Smooth muscle cell (in vitro differentiated cells): ENCODE measurements at regions not wholly inside any gene's neighbourhood (a gene's known extent, or its start where the extent isn't known, plus 50 kb on each side); places are given as distances from the start of the nearest gene placed in this dataset.

Experiments used
- DNase-seq: peaks from one replicate; lab custom pipeline; 2025; ENCODE audit not compliant: unreplicated experiment; lab: John Stamatoyannopoulos, UW
- H2AFZ ChIP-seq: fragments of 200-600 bp; sonication (generic); 2 replicates; pipeline ENCODE4 v1.6.0; 2016; ENCODE audit warnings: antibody characterized with exemption, low read depth, mild to moderate bottlenecking
- H3F3A ChIP-seq: fragments of 200-600 bp; sonication (generic); 2 replicates; pipeline ENCODE4 v1.6.0; 2017; ENCODE audit warnings: antibody characterized with exemption, low read depth
- H3K27ac ChIP-seq: fragments of 200-600 bp; sonication (generic); 2 replicates; pipeline ENCODE4 v1.5.1; 2016; ENCODE audit warnings: low read depth, mild to moderate bottlenecking
- H3K27me3 ChIP-seq: fragments of 200-600 bp; sonication (generic); 2 replicates; pipeline ENCODE4 v1.6.1; 2016; ENCODE audit warnings: low read depth, mild to moderate bottlenecking
- H3K36me3 ChIP-seq: fragments of 200-600 bp; sonication (generic); 2 replicates; pipeline ENCODE4 v1.5.1; 2016; ENCODE audit warnings: low read depth
- H3K4me1 ChIP-seq: fragments of 200-600 bp; sonication (generic); 2 replicates; pipeline ENCODE4 v1.5.1; 2016; ENCODE audit warnings: low read depth
- H3K4me2 ChIP-seq: fragments of 200-600 bp; sonication (generic); 2 replicates; pipeline ENCODE4 v1.6.0; 2016; ENCODE audit warnings: mild to moderate bottlenecking
- H3K4me3 ChIP-seq: fragments of 200-600 bp; sonication (generic); 2 replicates; pipeline ENCODE4 v1.5.1; 2016; ENCODE audit warnings: mild to moderate bottlenecking
- H3K79me2 ChIP-seq: fragments of 200-600 bp; sonication (generic); 2 replicates; pipeline ENCODE4 v1.6.0; 2016; ENCODE audit warnings: low read depth, mild to moderate bottlenecking
- H3K9ac ChIP-seq: fragments of 200-600 bp; sonication (generic); 2 replicates; pipeline ENCODE4 v1.6.0; 2016; ENCODE audit warnings: low read depth
- H3K9me3 ChIP-seq: fragments of 200-600 bp; sonication (generic); replicated peaks from 2 replicates; pipeline ENCODE4 v1.5.1; 2016; ENCODE audit warnings: low read depth
- H4K20me1 ChIP-seq: fragments of 200-600 bp; sonication (generic); 2 replicates; pipeline ENCODE4 v1.6.0; 2016; ENCODE audit warnings: low read depth
- whole genome bisulfite sequencing: methylation state at CpG from one replicate; pipeline ENCODE4 v1.1.7; 2016; ENCODE audit warnings: low lambda C conversion rate; 5-methylcytosine and 5-hydroxymethylcytosine counted together
- TF ChIP-seq, protein P1 (sequence below): fragments of 200-600 bp; sonication (generic); IDR thresholded peaks from 2 replicates; pipeline ENCODE4 v1.5.1; 2017; ENCODE audit warnings: borderline replicate concordance, mild to moderate bottlenecking, antibody characterized with exemption; ENCODE audit not compliant: insufficient read depth, poor library complexity, severe bottlenecking

DNA sequence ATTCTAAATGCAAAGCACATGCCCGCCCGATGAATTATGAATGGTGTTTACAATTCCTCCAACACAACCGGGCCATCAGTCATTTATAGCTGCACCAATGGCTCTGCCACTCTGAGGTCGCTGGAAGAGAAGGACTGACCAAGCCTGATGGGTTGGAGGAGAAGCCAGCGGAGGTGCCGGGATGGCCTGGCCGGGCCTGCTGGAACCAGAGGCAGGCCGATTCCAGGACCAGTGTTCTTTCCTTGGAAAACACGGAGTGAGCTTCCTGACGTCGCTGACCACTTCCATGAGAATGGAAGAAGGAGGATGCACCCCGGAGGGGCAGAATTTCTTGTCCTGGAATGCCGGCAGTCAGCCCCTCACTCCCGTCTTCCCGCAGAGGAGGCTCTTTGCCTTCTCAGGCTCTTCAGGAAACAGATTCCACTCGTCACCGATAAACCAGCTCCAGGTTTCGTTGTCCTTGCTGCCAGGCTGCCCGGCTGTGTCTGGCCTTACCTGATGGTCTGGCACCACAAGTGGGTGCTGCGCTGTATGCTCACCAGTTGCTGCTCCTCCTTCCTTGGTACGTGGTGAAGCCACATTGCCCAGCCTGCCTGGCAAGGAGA, 358.5 kb upstream of the SFSWAP start:
- no peaks in the 10 kb centered on the region for H3F3A ChIP-seq
- TF ChIP-seq, protein P1, sequence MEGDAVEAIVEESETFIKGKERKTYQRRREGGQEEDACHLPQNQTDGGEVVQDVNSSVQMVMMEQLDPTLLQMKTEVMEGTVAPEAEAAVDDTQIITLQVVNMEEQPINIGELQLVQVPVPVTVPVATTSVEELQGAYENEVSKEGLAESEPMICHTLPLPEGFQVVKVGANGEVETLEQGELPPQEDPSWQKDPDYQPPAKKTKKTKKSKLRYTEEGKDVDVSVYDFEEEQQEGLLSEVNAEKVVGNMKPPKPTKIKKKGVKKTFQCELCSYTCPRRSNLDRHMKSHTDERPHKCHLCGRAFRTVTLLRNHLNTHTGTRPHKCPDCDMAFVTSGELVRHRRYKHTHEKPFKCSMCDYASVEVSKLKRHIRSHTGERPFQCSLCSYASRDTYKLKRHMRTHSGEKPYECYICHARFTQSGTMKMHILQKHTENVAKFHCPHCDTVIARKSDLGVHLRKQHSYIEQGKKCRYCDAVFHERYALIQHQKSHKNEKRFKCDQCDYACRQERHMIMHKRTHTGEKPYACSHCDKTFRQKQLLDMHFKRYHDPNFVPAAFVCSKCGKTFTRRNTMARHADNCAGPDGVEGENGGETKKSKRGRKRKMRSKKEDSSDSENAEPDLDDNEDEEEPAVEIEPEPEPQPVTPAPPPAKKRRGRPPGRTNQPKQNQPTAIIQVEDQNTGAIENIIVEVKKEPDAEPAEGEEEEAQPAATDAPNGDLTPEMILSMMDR = no peak
- WGBS = 89% methylated on average over 21 of the region's 21 CpGs
- no peaks in the 10 kb centered on the region for H4K20me1 ChIP-seq
- no peaks in the 10 kb centered on the region for H3K9me3 ChIP-seq
- H3K79me2 ChIP-seq = no peaks in the 10 kb centered on the region
- no peak overlapping the region for H3K4me2 ChIP-seq
- H3K36me3 ChIP-seq = no peaks in the 10 kb centered on the region
- no peaks in the 10 kb centered on the region for H3K4me1 ChIP-seq
- H3K27ac ChIP-seq = no peak overlapping the region
- no peaks in the 10 kb centered on the region for H3K27me3 ChIP-seq
- H3K4me3 ChIP-seq = no peak overlapping the region
- H2AFZ ChIP-seq = no peak overlapping the region
- no peak overlapping the region for H3K9ac ChIP-seq
- DNase-seq = no peak

DNA sequence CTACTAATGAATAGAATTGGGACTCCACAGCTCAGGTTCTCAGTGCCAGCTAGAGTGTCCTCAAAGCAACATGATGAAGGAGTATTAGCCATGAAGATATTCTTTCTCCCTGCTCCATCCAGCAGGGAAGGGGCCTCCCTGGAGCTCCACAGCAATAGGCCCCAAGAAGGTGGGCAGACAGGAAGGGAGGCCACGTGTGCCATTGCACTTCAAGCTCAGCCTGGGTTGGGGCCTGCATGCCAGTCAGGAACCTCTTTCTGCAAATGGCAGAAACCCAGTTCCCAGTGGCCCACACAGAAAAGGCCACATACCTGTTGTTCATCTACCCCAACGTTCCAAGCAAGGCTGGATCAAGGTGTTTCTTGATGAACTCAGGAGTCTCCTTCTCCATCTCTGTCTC, 357.5 kb upstream of the SFSWAP start:
- Histone ChIP-seq H3K79me2 (no peaks in the 10 kb centered on the region), H3K4me1 (no peaks in the 10 kb centered on the region), H3K4me2 (no peak overlapping the region), H3K27me3 (no peaks in the 10 kb centered on the region), H3K4me3 (no peak overlapping the region), H4K20me1 (no peaks in the 10 kb centered on the region), H3K9me3 (no peaks in the 10 kb centered on the region), H2AFZ (no peak overlapping the region), H3K27ac (no peak overlapping the region), H3K36me3 (no peaks in the 10 kb centered on the region), H3F3A (no peaks in the 10 kb centered on the region), H3K9ac (no peak overlapping the region)
- DNase-seq = no peak
- TF ChIP-seq, protein P1 = no peak
- 77% methylated on average over 2 of the region's 2 CpGs for WGBS

DNA sequence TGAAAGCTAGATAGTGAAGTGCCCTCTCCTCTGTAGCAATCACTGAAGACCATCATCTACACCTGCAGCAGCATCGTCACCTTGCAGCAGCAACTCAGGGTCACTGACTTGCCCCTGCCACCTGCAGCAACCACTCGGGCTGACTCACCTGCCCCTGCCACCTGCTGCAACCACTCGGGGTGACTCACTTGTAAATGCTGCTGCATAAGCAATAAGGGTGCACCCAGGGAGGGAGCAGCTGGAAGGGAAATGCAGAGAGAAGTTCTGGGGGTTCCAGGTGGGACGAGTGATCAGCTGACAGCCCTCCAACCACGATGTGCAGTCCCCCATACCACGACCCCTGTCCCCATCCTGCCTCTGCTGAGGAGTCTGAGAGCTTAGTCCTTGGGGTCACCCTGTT, 357.1 kb upstream of the SFSWAP start:
- Histone ChIP-seq H3K4me1 (no peaks in the 10 kb centered on the region), H3K4me2 (no peak overlapping the region), H4K20me1 (no peaks in the 10 kb centered on the region), H3K27me3 (no peaks in the 10 kb centered on the region), H3K9ac (no peak overlapping the region), H3K9me3 (no peaks in the 10 kb centered on the region), H3K79me2 (no peaks in the 10 kb centered on the region), H3K36me3 (no peaks in the 10 kb centered on the region), H2AFZ (no peak overlapping the region), H3K4me3 (no peak overlapping the region), H3K27ac (no peak overlapping the region), H3F3A (no peaks in the 10 kb centered on the region)
- WGBS = 71% methylated on average over 6 of the region's 6 CpGs
- TF ChIP-seq, protein P1 = no peak
- no peak for DNase-seq
